Body of pancreas (tissue), 4 donors: ENCODE measurements at regions not wholly inside any gene's neighbourhood (a gene's known extent, or its start where the extent isn't known, plus 50 kb on each side); places are given as distances from the start of the nearest gene placed in this dataset.

Experiments
- ATAC-seq: fragments of 150-250 bp; one replicate; pipeline ENCODE4 v1.9.1; 2016
- DNase-seq, 4 donors: peaks; one replicate each; pipeline ENCODE4 v3.0.0-alpha.2; 2019
- H3K27ac ChIP-seq, 4 donors: fragments of 200-600 bp; sonication (generic); 1 replicate in 3 of 4; 2 replicates in 1 of 4; pipeline versions ENCODE4 v1.5.1 to v1.6.1; 2016 to 2019; ENCODE audit warnings: mild to moderate bottlenecking in 1 of 4, mixed read lengths in 1 of 4, moderate library complexity in 1 of 4
- H3K27me3 ChIP-seq, 2 donors: fragments of 200-600 bp; sonication (generic); one replicate each; pipeline ENCODE4 v1.6.0; 2016; ENCODE audit warnings: mild to moderate bottlenecking in 1 of 2
- H3K36me3 ChIP-seq, 2 donors: fragments of 200-600 bp; sonication (generic); replicated peaks in 1 of 2; 2 replicates each; pipeline ENCODE4 v1.5.1; 2016; ENCODE audit warnings: low read depth in 2 of 2; ENCODE audit not compliant: insufficient read depth in 1 of 2
- H3K4me1 ChIP-seq: fragments of 200-600 bp; sonication (generic); one replicate; pipeline ENCODE4 v1.6.0; 2016
- H3K4me3 ChIP-seq, 2 donors: fragments of 200-600 bp; sonication (generic); 1 replicate in 1 of 2; 2 replicates in 1 of 2; pipeline ENCODE4 v1.5.1; 2016 to 2019
- H3K9me3 ChIP-seq, 3 donors: fragments of 200-600 bp; sonication (generic); 1 replicate in 2 of 3; 2 replicates in 1 of 3; pipeline ENCODE4 v1.5.1; 2016
- CTCF ChIP-seq, 7 experiments: fragments of 450-650 bp in 4 of 7; fragments of 200-600 bp in 3 of 7; sonication (generic) in 3 of 7; IDR thresholded peaks; one replicate each; pipeline ENCODE4 v1.5.1; 2016 to 2019; ENCODE audit warnings: antibody characterized with exemption in 7 of 7
- POLR2A ChIP-seq, 3 donors: fragments of 450-650 bp; IDR thresholded peaks; one replicate each; pipeline ENCODE4 v1.6.1; 2016; ENCODE audit warnings: antibody characterized with exemption in 3 of 3, mild to moderate bottlenecking in 2 of 3
- WGBS, 2 donors: methylation state at CpG; one replicate each; pipeline ENCODE4 v1.1.5; 2017; 5-methylcytosine and 5-hydroxymethylcytosine counted together
- intact Hi-C: fragments of 100-400 bp; cut with DNase I; formaldehyde crosslinking; loops from one replicate; pipeline ENCODE4 v1.15.1; 2023

DNA sequence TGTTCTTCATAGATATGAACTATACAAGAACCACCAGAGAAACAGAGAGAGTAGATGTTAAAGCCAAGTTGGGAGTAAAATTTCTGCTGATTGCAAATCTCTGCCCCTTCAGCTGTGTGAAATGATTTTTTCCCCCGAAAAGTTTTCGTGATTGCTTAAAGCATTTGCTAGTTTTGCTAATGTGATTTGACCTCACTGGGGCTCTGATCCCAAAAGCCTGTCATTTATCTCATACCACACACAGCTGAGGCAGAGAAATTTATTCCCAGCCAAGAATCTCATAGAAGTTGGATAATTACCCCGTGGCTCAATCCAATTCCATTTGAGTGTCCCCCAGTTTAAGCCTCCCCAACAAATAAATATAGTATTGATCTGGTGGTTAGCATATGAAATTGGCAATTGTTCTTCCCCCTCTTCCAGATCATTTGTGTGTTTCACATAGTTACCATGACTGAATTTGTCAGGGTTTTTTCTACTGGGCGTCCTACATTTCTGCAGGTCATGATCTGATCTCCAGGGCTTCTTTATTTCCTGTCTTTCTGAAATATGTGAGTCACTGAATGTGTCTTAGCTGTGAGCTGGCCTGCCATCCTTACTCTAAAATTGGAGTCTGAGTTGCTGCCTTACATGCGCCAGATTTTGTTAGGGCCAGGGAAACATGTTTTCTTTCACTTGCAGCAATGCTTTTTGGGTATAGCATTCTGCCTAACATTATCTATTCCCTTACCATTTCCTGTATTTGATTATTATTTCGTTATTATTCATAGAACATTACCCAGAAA lies 167.5 kb upstream of the FRMPD4 start:
- TF ChIP-seq CTCF (IDR thresholded peaks at IDR 0.05) (no peak), POLR2A (IDR thresholded peaks at IDR 0.05) (no peak)
- no peaks in the 10 kb centered on the region for H3K4me1 ChIP-seq
- 45 to 51% methylated on average over 6 of the region's 6 CpGs for WGBS, 2 donors
- no peaks in the 10 kb centered on the region for H3K36me3 ChIP-seq
- no peak for DNase-seq
- no peak overlapping the region for H3K4me3 ChIP-seq
- no peaks in the 10 kb centered on the region for H3K27me3 ChIP-seq
- ATAC-seq = no peak
- no peaks in the 10 kb centered on the region for H3K9me3 ChIP-seq
- intact Hi-C loops = no loop called here
- no peak overlapping the region for H3K27ac ChIP-seq

DNA sequence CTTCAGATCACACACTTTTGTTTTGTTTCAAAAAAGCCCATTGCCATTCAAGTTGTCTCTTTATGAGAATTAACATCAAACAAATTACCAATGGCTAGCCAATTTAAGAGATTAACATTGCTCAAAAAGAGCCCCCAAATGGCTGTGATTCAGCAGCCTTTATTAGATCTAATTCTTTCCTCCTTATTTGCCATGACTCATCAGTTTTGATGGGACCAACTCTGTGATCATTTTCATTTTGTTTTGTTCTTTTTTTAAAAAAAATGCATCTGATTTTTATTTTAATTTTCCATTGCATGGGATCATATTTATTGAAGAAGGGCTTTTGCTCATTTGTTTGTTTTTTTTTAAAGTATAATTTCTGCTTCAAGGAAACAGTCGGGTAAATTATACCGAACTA lies 161.6 kb upstream of the FRMPD4 start:
- Histone ChIP-seq H3K27me3 (no peaks in the 10 kb centered on the region), H3K4me1 (no peaks in the 10 kb centered on the region), H3K27ac (no peak overlapping the region), H3K36me3 (no peaks in the 10 kb centered on the region), H3K9me3 (no peaks in the 10 kb centered on the region), H3K4me3 (no peak overlapping the region)
- 84 to 94% methylated on average over 2 of the region's 2 CpGs for WGBS, 2 donors
- no peak for ATAC-seq
- intact Hi-C loops = no loop called here
- DNase-seq = no peak
- no peak for TF ChIP-seq CTCF (IDR thresholded peaks at IDR 0.05)
- TF ChIP-seq POLR2A (IDR thresholded peaks at IDR 0.05) = no peak

- intact Hi-C loops = no loop called here
- no peak for ATAC-seq
Observed at GRCh38 chrX:11992271-11992670, 146.0 kb upstream of the FRMPD4 start.

GRCh38 chrX:11995146-11995545 lies 143.1 kb upstream of the FRMPD4 start:
- H3K27ac ChIP-seq = no peak overlapping the region
- TF ChIP-seq POLR2A (IDR thresholded peaks at IDR 0.05) = no peak
- TF ChIP-seq CTCF (IDR thresholded peaks at IDR 0.05) = no peak
- no peak overlapping the region for H3K4me3 ChIP-seq
- 9 to 21% methylated on average over 1 of the region's 1 CpG for WGBS, 2 donors
- no peaks in the 10 kb centered on the region for H3K9me3 ChIP-seq
- DNase-seq (no peak), ATAC-seq (no peak)
- no peaks in the 10 kb centered on the region for H3K27me3 ChIP-seq
- H3K4me1 ChIP-seq = no peaks in the 10 kb centered on the region
- H3K36me3 ChIP-seq = no peaks in the 10 kb centered on the region
- intact Hi-C loops = no loop called here

More at GRCh38 chrX:11992271-11992670, 146.0 kb upstream of the FRMPD4 start:
- H3K36me3 ChIP-seq = no peaks in the 10 kb centered on the region
- H3K27ac ChIP-seq = no peak overlapping the region
- no peaks in the 10 kb centered on the region for H3K4me1 ChIP-seq
- no peaks in the 10 kb centered on the region for H3K9me3 ChIP-seq
- DNase-seq = no peak
- TF ChIP-seq CTCF (IDR thresholded peaks at IDR 0.05) = no peak
- TF ChIP-seq POLR2A (IDR thresholded peaks at IDR 0.05) = no peak
- H3K4me3 ChIP-seq = no peak overlapping the region
- H3K27me3 ChIP-seq = no peaks in the 10 kb centered on the region

- WGBS, 2 donors = 28 to 35% methylated on average over 2 of the region's 2 CpGs
- Histone ChIP-seq H3K27me3 (no peaks in the 10 kb centered on the region), H3K4me3 (no peak overlapping the region), H3K36me3 (no peaks in the 10 kb centered on the region), H3K27ac (no peak overlapping the region), H3K9me3 (no peaks in the 10 kb centered on the region), H3K4me1 (no peaks in the 10 kb centered on the region)
- no peak for DNase-seq
- no peak for ATAC-seq
- no peak for TF ChIP-seq POLR2A (IDR thresholded peaks at IDR 0.05)
- no peak for TF ChIP-seq CTCF (IDR thresholded peaks at IDR 0.05)
- intact Hi-C loops = no loop called here
Observed at GRCh38 chrX:11996810-11997209, 141.5 kb upstream of the FRMPD4 start.
